Mucosa of rectum (tissue), 2 donors: ENCODE measurements at regions not wholly inside any gene's neighbourhood (a gene's known extent, or its start where the extent isn't known, plus 50 kb on each side); places are given as distances from the start of the nearest gene placed in this dataset.
"Not testable (repeated sequence)": the region's sequence is repeated elsewhere in the genome, so short reads cannot be mapped to it uniquely, and the experiment has no call there.

Experiments
- H3K27ac ChIP-seq, 2 donors: one replicate each; pipeline ENCODE4 v1.7.0; 2013; ENCODE audit warnings: inconsistent platforms in 2 of 2, low read depth in 2 of 2, low read length in 2 of 2
- H3K27me3 ChIP-seq, 2 donors: one replicate each; pipeline ENCODE4 v1.7.0; 2013; ENCODE audit warnings: low read length in 2 of 2; ENCODE audit not compliant: control insufficient read depth in 2 of 2, insufficient read depth in 2 of 2
- H3K36me3 ChIP-seq, 2 donors: one replicate each; pipeline ENCODE4 v1.7.0; 2013; ENCODE audit warnings: low read length in 2 of 2; ENCODE audit not compliant: control insufficient read depth in 2 of 2, insufficient read depth in 2 of 2
- H3K4me1 ChIP-seq, 2 donors: one replicate each; pipeline ENCODE4 v1.7.0; 2013; ENCODE audit warnings: low read length in 2 of 2, mild to moderate bottlenecking in 1 of 2; ENCODE audit not compliant: control insufficient read depth in 2 of 2, insufficient read depth in 2 of 2
- H3K4me3 ChIP-seq, 2 donors: one replicate each; pipeline ENCODE4 v1.7.0; 2013; ENCODE audit warnings: low read length in 2 of 2
- H3K9ac ChIP-seq, 2 donors: one replicate each; pipeline ENCODE4 v1.7.0; 2013; ENCODE audit warnings: low read length in 2 of 2, low read depth in 1 of 2, mild to moderate bottlenecking in 1 of 2
- H3K9me3 ChIP-seq, 2 donors: one replicate each; pipeline ENCODE4 v1.7.0; 2013; ENCODE audit warnings: low read length in 2 of 2; ENCODE audit not compliant: control insufficient read depth in 2 of 2
- donor health status: healthy.
- donor health status: Normal muscosa, but diverticular disease.

GRCh38 chr7:81073931-81074251 lies 155.0 kb upstream of the SEMA3C start:
- Histone ChIP-seq H3K4me1 (no peaks in the 10 kb centered on the region), H3K4me3 (no peak overlapping the region)

GRCh38 chr7:81070956-81071355 lies 152.1 kb upstream of the SEMA3C start:
- Histone ChIP-seq H3K9ac (no peak overlapping the region), H3K27ac (no peak overlapping the region), H3K27me3 (no peaks in the 10 kb centered on the region), H3K9me3 (no peaks in the 10 kb centered on the region), H3K36me3 (no peaks in the 10 kb centered on the region), H3K4me1 (no peaks in the 10 kb centered on the region), H3K4me3 (no peak overlapping the region)

More at GRCh38 chr7:81073931-81074251, 155.0 kb upstream of the SEMA3C start:
- no peak overlapping the region for H3K9ac ChIP-seq
- H3K9me3 ChIP-seq, result no peaks in the 10 kb centered on the region
- no peak overlapping the region for H3K27ac ChIP-seq
- no peaks in the 10 kb centered on the region for H3K36me3 ChIP-seq
- no peaks in the 10 kb centered on the region for H3K27me3 ChIP-seq

DNA sequence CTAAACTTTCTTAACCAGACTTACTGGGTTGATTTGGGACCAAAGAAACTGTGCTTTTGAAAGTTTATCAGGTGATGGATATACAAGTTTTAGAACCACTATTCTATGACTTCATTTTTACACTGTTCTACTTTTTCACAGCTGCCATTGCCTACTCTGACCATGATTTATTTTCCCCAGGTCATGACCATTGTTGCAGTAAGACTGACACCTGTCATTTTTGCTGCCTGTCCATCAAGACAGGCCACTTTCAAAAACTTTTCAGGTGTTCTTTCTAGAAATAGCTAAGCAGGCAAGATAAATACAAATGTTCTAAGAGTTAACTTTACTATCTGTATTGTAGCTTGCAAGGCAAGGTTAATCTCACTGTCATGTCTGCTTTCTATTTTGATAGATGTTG lies 147.9 kb upstream of the SEMA3C start:
- no peaks in the 10 kb centered on the region for H3K36me3 ChIP-seq
- H3K9ac ChIP-seq, result no peak overlapping the region
- no peak overlapping the region for H3K4me3 ChIP-seq

DNA sequence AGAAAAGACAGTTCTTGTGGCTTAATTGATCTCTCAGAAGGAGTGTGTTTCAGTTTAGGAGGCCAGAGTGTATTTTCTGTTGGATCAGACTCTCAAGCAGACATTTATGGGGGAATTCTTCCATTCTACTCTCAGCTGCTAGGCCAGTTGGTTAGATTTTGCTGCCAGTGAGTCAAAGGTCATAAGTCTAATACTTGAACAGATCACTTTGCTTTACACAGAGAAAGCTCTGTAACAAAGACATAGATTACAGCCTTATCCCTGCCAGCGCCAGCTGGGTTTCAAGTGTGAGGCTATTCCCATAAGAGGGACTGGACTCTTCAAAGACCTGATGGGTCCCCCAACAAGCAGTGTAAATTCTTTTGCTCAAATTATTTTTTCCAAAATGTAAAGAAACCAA lies 145.6 kb upstream of the SEMA3C start:
- Histone ChIP-seq H3K36me3 (no peaks in the 10 kb centered on the region), H3K9me3 (no peaks in the 10 kb centered on the region), H3K4me1 (peaks cover 0 to 4% of the 10 kb centered on the region in 2 donors), H3K27me3 (no peaks in the 10 kb centered on the region), H3K9ac (no peak overlapping the region), H3K4me3 (no peak overlapping the region), H3K27ac (no peak overlapping the region)

More for the DNA sequence above, 147.9 kb upstream of the SEMA3C start:
- Histone ChIP-seq H3K9me3 (no peaks in the 10 kb centered on the region), H3K27me3 (no peaks in the 10 kb centered on the region), H3K27ac (no peak overlapping the region), H3K4me1 (peaks cover 0 to 4% of the 10 kb centered on the region in 2 donors)

DNA sequence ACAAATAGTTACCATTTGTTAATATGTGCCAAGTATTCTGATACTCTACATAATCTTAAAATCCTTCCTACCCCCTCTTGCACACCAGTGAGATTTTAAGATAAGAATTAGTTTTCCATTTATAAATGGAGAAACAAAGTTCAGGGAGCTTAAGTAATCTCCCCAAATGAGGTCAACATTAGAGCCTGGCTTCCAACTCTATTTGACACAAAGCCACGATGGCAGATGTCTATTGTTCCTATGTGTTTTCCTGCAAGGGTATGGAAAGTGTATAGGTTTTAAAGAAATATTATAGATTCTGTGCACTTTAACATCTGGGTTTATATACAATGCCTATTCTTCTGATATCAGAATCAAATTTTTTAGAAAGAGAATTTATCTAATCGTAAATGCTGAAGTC lies 143.9 kb upstream of the SEMA3C start:
- no peaks in the 10 kb centered on the region for H3K36me3 ChIP-seq
- H3K9ac ChIP-seq, result no peak overlapping the region
- no peaks in the 10 kb centered on the region for H3K9me3 ChIP-seq
- peaks cover 0 to 4% of the 10 kb centered on the region in 2 donors for H3K4me1 ChIP-seq
- H3K27me3 ChIP-seq, result no peaks in the 10 kb centered on the region
- no peak overlapping the region for H3K4me3 ChIP-seq
- no peak overlapping the region for H3K27ac ChIP-seq

DNA sequence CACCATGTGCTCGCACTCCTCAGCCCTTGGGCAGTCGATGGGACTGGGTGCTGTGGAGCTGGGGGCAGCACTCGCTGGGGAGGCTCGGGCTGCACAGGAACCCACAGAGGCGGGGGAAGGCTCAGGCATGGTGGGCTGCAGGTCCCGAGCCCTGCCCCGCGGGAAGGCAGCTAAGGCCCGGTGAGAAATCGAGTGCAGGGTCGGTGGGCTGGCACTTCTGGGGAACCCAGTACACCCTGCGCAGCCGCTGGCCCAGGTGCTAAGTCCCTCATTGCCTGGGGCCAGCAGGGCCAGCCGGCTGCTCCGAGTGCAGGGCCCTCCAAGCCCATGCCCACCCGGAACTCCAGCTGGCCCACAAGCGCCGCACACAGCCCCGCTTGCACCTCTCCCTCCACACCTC lies 138.6 kb upstream of the SEMA3C start:
- not testable (repeated sequence) for H3K4me1 ChIP-seq, H3K27me3 ChIP-seq, H3K27ac ChIP-seq, H3K4me3 ChIP-seq, H3K9ac ChIP-seq, H3K9me3 ChIP-seq, H3K36me3 ChIP-seq

DNA sequence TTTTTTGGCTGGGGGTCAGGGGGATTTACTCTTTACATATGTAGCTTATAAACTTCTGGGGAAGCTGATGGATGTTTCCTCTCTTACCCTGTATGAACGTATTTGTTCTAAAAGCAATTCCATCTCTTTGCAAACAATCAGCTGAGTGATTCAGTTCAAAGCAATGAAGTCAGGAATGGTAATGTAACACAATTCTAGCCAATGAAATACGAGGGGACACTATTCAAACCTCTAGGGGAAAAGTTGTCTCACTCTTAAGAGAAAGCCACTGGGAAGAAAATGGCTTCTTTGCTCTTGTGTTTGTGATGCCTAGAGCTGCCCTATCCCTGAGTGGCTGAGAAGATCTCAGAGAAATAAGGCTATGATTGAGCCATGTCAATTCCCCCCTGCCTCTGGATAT lies 134.8 kb upstream of the SEMA3C start:
- H3K27ac ChIP-seq, result no peak overlapping the region
- H3K9me3 ChIP-seq, result no peaks in the 10 kb centered on the region
- no peaks in the 10 kb centered on the region for H3K27me3 ChIP-seq
- H3K4me1 ChIP-seq, result no peaks in the 10 kb centered on the region
- H3K4me3 ChIP-seq, result no peak overlapping the region
- no peaks in the 10 kb centered on the region for H3K36me3 ChIP-seq
- no peak overlapping the region for H3K9ac ChIP-seq

GRCh38 chr7:81051811-81052413 lies 133.1 kb upstream of the SEMA3C start:
- H3K27ac ChIP-seq, result no peak overlapping the region
- H3K9me3 ChIP-seq, result no peaks in the 10 kb centered on the region
- H3K27me3 ChIP-seq, result no peaks in the 10 kb centered on the region
- H3K9ac ChIP-seq, result no peak overlapping the region
- no peak overlapping the region for H3K4me3 ChIP-seq
- H3K4me1 ChIP-seq, result no peaks in the 10 kb centered on the region
- H3K36me3 ChIP-seq, result no peaks in the 10 kb centered on the region

GRCh38 chr7:81045491-81046030 lies 126.7 kb upstream of the SEMA3C start:
- Histone ChIP-seq H3K36me3 (no peaks in the 10 kb centered on the region), H3K4me1 (no peaks in the 10 kb centered on the region), H3K9ac (no peak overlapping the region), H3K27me3 (no peaks in the 10 kb centered on the region), H3K27ac (no peak overlapping the region), H3K9me3 (no peaks in the 10 kb centered on the region), H3K4me3 (no peak overlapping the region)

DNA sequence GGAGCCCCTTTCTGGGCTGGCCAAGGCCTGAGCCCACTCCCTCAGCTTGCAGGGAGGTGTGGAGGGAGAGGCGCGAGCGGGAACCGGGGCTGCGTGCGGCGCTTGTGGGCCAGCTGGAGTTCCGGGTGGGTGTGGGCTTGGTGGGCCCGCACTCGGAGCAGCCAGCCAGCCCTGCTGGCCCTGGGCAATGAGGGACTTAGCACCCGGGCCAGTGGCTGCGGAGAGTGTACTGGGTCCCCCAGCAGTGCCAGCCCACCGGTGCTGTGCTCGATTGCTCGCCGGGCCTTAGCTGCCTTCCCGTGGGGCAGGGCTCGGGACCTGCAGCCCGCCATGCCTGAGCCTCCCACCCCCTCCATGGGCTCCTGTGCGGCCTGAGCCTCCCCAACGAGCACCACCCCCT lies 123.8 kb upstream of the SEMA3C start:
- H3K9ac ChIP-seq, H3K27me3 ChIP-seq, H3K4me3 ChIP-seq: not testable (repeated sequence)

GRCh38 chr7:81040496-81040895 lies 121.6 kb upstream of the SEMA3C start:
- Histone ChIP-seq H3K27ac (no peak overlapping the region), H3K4me1 (no peaks in the 10 kb centered on the region), H3K36me3 (no peaks in the 10 kb centered on the region), H3K27me3 (no peaks in the 10 kb centered on the region), H3K4me3 (no peak overlapping the region), H3K9ac (no peak overlapping the region), H3K9me3 (no peaks in the 10 kb centered on the region)

More for the DNA sequence above, 123.8 kb upstream of the SEMA3C start:
- H3K36me3 ChIP-seq, H3K9me3 ChIP-seq, H3K27ac ChIP-seq, H3K4me1 ChIP-seq: not testable (repeated sequence)
